ENCODE measurements at regions not wholly inside any gene's neighbourhood (a gene's known extent, or its start where the extent isn't known, plus 50 kb on each side); places are given as distances from the start of the nearest gene placed in this dataset.

DNA sequence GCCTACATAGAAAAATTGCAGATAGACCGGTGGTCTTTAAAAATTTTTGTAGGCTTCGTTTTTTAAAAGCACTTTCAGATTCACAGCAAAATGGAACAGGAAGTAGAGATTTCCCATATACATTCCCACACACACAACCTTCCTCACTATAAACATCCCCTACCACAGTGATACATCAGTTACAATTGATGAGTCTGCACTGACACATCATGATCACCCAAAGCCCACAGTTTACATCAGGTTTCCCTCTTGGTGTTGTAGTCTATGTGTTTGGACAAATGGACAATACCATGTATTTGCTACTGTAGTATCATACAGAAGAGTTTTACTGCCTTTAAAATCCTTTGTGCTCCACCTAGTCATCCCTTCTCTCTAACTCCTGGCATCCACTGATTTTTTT lies 113.9 kb upstream of the ADAMTS18 start:
- Histone ChIP-seq H3K27me3 (no peaks in the 10 kb centered on the region), H3K4me1 (no peaks in the 10 kb centered on the region), H3K9me3 (no peaks in the 10 kb centered on the region), H3K36me3 (no peaks in the 10 kb centered on the region), H3K4me3 (ENCODE audit: low read depth, low read length) (no peak overlapping the region)
- DNase-seq = no peak
- TF ChIP-seq, protein P1, sequence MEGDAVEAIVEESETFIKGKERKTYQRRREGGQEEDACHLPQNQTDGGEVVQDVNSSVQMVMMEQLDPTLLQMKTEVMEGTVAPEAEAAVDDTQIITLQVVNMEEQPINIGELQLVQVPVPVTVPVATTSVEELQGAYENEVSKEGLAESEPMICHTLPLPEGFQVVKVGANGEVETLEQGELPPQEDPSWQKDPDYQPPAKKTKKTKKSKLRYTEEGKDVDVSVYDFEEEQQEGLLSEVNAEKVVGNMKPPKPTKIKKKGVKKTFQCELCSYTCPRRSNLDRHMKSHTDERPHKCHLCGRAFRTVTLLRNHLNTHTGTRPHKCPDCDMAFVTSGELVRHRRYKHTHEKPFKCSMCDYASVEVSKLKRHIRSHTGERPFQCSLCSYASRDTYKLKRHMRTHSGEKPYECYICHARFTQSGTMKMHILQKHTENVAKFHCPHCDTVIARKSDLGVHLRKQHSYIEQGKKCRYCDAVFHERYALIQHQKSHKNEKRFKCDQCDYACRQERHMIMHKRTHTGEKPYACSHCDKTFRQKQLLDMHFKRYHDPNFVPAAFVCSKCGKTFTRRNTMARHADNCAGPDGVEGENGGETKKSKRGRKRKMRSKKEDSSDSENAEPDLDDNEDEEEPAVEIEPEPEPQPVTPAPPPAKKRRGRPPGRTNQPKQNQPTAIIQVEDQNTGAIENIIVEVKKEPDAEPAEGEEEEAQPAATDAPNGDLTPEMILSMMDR (IDR thresholded peaks at IDR 0.05; ENCODE audit: low read depth, low read length) = no peak

DNA sequence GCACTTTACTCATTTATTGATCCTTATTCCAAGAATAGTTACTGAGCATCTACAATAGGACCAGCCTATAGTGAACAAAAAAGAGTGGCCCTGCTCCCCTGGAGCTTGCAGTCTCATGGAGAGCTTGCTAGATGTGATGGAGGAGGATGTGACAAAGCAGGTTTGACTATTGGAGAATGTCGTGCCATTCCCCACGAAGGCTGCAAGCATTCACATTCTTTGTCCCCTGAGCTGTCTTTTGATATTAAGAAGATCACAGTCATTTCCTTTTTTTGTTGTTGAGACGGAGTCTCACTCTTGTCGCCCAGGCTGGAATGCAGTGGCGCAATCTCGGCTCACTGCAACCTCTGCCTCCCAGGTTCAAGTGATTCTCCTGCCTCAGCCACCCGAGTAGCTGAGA lies 115.0 kb upstream of the ADAMTS18 start:
- no peak for DNase-seq
- no peaks in the 10 kb centered on the region for H3K27me3 ChIP-seq
- H3K4me1 ChIP-seq = no peaks in the 10 kb centered on the region
- H3K9me3 ChIP-seq = no peaks in the 10 kb centered on the region
- TF ChIP-seq, protein P1 (IDR thresholded peaks at IDR 0.05; ENCODE audit: low read depth, low read length) = no peak
- H3K36me3 ChIP-seq = no peaks in the 10 kb centered on the region
- H3K4me3 ChIP-seq (ENCODE audit: low read depth, low read length) = no peak overlapping the region

DNA sequence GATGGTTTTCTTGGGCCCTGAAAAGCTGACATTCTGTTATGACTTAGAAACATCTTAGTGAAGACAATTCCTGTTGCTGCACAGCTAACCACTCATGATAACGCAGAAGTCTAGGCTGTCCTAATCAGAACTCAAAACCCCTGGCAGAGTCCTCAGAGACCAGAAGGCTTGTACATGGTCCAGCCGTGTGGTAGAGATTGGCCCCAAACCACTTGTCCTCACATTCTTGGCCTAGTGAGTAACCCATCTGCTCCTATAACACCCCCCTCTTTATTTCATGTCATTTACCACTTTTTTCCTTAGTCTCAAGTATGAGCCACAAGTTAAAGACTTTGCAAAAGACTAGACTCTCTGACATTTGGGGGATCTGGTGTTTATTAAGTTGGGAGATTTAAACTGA lies 116.5 kb upstream of the ADAMTS18 start:
- DNase-seq = no peak
- H3K27me3 ChIP-seq = no peaks in the 10 kb centered on the region
- H3K9me3 ChIP-seq = no peaks in the 10 kb centered on the region
- no peak overlapping the region for H3K4me3 ChIP-seq (ENCODE audit: low read depth, low read length)
- TF ChIP-seq, protein P1 (IDR thresholded peaks at IDR 0.05; ENCODE audit: low read depth, low read length) = no peak
- no peaks in the 10 kb centered on the region for H3K4me1 ChIP-seq
- H3K36me3 ChIP-seq = no peaks in the 10 kb centered on the region

DNA sequence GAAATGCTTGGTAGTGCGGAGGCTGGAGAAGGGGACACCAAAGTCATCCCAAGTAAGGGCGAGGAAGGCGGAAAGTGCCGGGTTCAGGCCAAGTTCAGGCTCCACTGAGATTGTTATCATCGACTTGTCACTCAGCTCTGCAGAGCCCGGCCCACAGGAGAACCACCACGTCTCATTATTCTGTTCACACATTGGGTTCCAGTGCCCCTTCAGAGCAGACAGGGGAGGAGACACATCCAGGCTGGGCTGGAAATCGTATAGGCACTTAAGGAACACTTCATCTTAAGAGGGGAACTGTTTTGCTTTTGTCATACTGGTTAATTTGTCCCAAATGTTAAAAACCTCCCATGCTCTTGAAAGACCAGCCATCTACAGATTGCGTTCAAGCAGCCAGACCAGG lies 118.3 kb upstream of the ADAMTS18 start:
- no peaks in the 10 kb centered on the region for H3K27me3 ChIP-seq
- no peak for DNase-seq

DNA sequence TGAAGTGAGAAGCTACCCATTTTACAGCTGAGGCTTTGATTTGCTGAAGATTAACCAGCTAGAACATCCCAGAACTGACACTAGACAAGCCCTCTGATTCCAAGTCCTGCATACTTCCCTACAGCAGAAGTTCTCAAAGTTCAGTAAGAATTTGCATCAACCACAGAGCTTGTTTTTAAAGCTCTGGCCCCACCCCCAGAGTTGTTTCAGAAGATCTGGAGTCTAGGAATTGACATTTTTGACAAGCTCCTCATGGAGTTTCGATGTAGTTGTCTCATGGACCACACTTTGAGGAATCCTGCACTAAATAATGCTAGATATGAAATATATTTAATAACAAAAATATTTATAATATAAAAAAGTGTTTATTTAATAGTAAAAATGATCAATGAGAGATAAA lies 120.3 kb upstream of the ADAMTS18 start:
- no peak for DNase-seq

More for the DNA sequence above, 118.3 kb upstream of the ADAMTS18 start:
- no peaks in the 10 kb centered on the region for H3K36me3 ChIP-seq
- no peaks in the 10 kb centered on the region for H3K9me3 ChIP-seq
- H3K4me3 ChIP-seq (ENCODE audit: low read depth, low read length) = no peak overlapping the region
- no peaks in the 10 kb centered on the region for H3K4me1 ChIP-seq
- TF ChIP-seq, protein P1 (IDR thresholded peaks at IDR 0.05; ENCODE audit: low read depth, low read length) = no peak

DNA sequence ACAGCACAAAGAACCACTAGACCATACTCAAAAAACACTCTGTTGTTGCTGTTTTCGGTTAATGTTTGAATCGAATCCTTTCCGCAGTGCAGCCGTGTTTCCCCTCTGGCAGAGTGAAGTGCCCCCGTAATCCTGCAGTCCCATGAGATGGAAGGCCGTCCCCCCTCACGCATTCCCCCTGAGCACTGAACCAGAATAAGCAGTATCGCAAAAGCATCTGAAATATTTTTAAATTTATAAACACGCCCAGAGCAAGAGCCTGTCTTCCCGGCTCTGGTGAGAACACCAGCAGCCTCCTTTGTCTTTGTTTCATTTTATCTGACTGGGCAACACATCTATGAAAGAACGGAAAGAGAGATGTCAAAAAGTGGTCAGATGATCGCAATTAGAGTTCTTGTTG lies 121.0 kb upstream of the ADAMTS18 start:
- no peaks in the 10 kb centered on the region for H3K27me3 ChIP-seq
- H3K9me3 ChIP-seq = no peaks in the 10 kb centered on the region
- no peak for DNase-seq
- TF ChIP-seq, protein P1 (IDR thresholded peaks at IDR 0.05; ENCODE audit: low read depth, low read length) = no peak
- H3K4me3 ChIP-seq (ENCODE audit: low read depth, low read length) = no peak overlapping the region
- no peaks in the 10 kb centered on the region for H3K4me1 ChIP-seq
- H3K36me3 ChIP-seq = no peaks in the 10 kb centered on the region

More for the DNA sequence above, 120.3 kb upstream of the ADAMTS18 start:
- H3K9me3 ChIP-seq = no peaks in the 10 kb centered on the region
- H3K27me3 ChIP-seq = no peaks in the 10 kb centered on the region
- H3K4me3 ChIP-seq (ENCODE audit: low read depth, low read length) = no peak overlapping the region
- no peaks in the 10 kb centered on the region for H3K36me3 ChIP-seq
- TF ChIP-seq, protein P1 (IDR thresholded peaks at IDR 0.05; ENCODE audit: low read depth, low read length) = no peak
- H3K4me1 ChIP-seq = no peaks in the 10 kb centered on the region
